ENCODE measurements at regions not wholly inside any gene's neighbourhood (a gene's known extent, or its start where the extent isn't known, plus 50 kb on each side); places are given as distances from the start of the nearest gene placed in this dataset.
A peak's percentile ranks its signal among the peaks of the same experiment; 100 is the strongest.

DNA sequence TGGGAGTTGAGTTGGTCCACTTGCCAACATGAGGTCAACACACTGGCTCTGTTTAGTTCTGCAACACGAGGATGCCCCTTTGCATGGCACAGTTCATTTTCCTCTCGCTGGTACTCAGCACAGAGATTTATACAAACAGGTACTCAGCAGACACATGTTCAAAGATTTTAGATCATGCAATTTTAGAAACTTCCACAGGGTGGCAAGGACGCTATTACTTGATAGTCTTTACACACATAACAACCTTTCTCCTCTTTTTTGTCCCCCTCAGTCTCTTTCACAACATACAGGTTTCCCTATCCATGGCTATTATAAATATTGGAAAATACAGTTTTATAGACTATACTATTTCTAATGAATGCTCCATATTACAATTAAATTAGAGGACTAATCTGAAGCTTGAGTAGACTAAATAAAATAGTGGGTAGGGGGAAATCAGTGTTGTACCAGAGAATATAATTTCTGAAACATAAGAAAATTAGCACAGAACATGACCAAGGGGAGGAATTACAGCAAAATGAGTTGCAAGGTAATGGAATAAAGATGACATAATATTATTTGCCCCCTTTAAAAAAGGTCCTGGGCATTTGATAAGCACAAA, 331.8 kb upstream of the BTBD3 start:
- H3K4me2 ChIP-seq, result no peak overlapping the region
- H4K20me1 ChIP-seq (ENCODE audit: low read depth), result no peaks in the 10 kb centered on the region
- no peaks in the 10 kb centered on the region for H3F3A ChIP-seq (ENCODE audit: low read depth)
- Mint-ChIP-seq H3K9me3 (peaks cover 4% of the 10 kb centered on the region), H3K36me3 (no peaks in the 10 kb centered on the region), H3K27me3 (ENCODE audit: insufficient read depth, low read depth) (peaks cover 2% of the 10 kb centered on the region), H3K4me1 (no peaks in the 10 kb centered on the region), H3K4me3 (no peak overlapping the region), H3K27ac (no peak overlapping the region)
- DNase-seq (ENCODE audit: low spot score), result peak; percentile 32
- H3K27me3 ChIP-seq, result no peaks in the 10 kb centered on the region
- no peak overlapping the region for H2AFZ ChIP-seq (replicated peaks)
- no peaks in the 10 kb centered on the region for H3K79me2 ChIP-seq (ENCODE audit: low read depth)
- H3K36me3 ChIP-seq, result no peaks in the 10 kb centered on the region
- no peaks in the 10 kb centered on the region for H3K4me1 ChIP-seq
- no peak overlapping the region for H3K27ac ChIP-seq
- no peak overlapping the region for H3K9ac ChIP-seq
- no peak overlapping the region for H3K4me3 ChIP-seq
- TF ChIP-seq, protein P1, sequence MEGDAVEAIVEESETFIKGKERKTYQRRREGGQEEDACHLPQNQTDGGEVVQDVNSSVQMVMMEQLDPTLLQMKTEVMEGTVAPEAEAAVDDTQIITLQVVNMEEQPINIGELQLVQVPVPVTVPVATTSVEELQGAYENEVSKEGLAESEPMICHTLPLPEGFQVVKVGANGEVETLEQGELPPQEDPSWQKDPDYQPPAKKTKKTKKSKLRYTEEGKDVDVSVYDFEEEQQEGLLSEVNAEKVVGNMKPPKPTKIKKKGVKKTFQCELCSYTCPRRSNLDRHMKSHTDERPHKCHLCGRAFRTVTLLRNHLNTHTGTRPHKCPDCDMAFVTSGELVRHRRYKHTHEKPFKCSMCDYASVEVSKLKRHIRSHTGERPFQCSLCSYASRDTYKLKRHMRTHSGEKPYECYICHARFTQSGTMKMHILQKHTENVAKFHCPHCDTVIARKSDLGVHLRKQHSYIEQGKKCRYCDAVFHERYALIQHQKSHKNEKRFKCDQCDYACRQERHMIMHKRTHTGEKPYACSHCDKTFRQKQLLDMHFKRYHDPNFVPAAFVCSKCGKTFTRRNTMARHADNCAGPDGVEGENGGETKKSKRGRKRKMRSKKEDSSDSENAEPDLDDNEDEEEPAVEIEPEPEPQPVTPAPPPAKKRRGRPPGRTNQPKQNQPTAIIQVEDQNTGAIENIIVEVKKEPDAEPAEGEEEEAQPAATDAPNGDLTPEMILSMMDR (IDR thresholded peaks at IDR 0.05), result peak; percentile 49
- TF ChIP-seq EZH2 (IDR thresholded peaks at IDR 0.05), result no peak
- H3K9me3 ChIP-seq (ENCODE audit: low read depth), result no peaks in the 10 kb centered on the region

DNA sequence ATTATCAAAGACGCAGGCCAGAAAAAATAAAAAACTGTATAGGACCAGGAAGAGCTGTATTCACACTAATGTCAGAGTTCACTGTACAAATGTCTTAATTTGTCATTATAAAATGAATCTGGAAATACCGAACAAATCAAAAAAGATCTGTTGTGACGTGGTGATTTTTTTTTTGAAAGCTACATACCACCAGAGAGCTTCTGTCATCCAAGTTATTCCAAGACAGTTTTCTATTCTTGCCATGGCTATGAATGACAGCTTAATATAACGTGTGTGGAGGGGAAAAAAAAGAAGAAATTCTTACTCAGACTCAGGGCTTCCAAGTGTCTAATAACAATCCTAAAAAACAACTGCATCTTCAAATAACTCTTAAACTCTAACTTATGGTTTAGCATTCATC, 328.8 kb upstream of the BTBD3 start:
- Mint-ChIP-seq H3K36me3 (no peaks in the 10 kb centered on the region), H3K4me3 (no peak overlapping the region), H3K27me3 (ENCODE audit: insufficient read depth, low read depth) (no peaks in the 10 kb centered on the region), H3K9me3 (peaks cover 10% of the 10 kb centered on the region), H3K4me1 (no peaks in the 10 kb centered on the region), H3K27ac (no peak overlapping the region)
- Histone ChIP-seq H3K4me3 (no peak overlapping the region), H3K9ac (no peak overlapping the region), H3K9me3 (ENCODE audit: low read depth) (no peaks in the 10 kb centered on the region), H3K4me2 (no peak overlapping the region), H3K79me2 (ENCODE audit: low read depth) (no peaks in the 10 kb centered on the region), H3K36me3 (no peaks in the 10 kb centered on the region), H3K27me3 (no peaks in the 10 kb centered on the region), H3F3A (ENCODE audit: low read depth) (no peaks in the 10 kb centered on the region), H3K4me1 (no peaks in the 10 kb centered on the region), H4K20me1 (ENCODE audit: low read depth) (no peaks in the 10 kb centered on the region), H2AFZ (replicated peaks) (no peak overlapping the region), H3K27ac (no peak overlapping the region)
- no peak for DNase-seq (ENCODE audit: low spot score)
- TF ChIP-seq, protein P1 (IDR thresholded peaks at IDR 0.05), result no peak
- TF ChIP-seq EZH2phosphoT487 (IDR thresholded peaks at IDR 0.05) (no peak), EZH2 (IDR thresholded peaks at IDR 0.05) (no peak)

DNA sequence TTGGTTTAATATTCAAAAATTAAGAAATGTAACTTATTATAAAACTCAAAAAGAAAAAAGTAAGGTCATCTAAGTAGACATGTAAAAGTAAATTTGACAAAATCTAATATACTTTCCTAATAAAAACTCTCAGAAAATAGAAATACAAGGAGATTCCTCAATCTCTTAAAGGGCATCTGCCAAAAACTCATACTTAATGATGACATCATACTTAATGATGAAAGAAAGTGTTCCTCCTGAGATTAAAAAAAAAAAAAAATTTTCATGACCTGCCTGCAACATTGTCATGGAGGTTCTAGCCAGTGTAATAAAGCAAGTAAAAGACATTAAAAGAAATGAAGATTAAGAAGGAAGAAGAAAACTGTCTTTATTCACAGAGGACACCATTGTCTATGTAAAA, 325.7 kb upstream of the BTBD3 start:
- Mint-ChIP-seq H3K27ac (no peak overlapping the region), H3K36me3 (no peaks in the 10 kb centered on the region), H3K9me3 (peaks cover 10% of the 10 kb centered on the region), H3K27me3 (ENCODE audit: insufficient read depth, low read depth) (peaks cover 3% of the 10 kb centered on the region), H3K4me3 (no peak overlapping the region), H3K4me1 (no peaks in the 10 kb centered on the region)
- Histone ChIP-seq H3K4me2 (no peak overlapping the region), H3F3A (ENCODE audit: low read depth) (no peaks in the 10 kb centered on the region), H4K20me1 (ENCODE audit: low read depth) (no peaks in the 10 kb centered on the region), H3K27me3 (no peaks in the 10 kb centered on the region), H3K36me3 (no peaks in the 10 kb centered on the region), H3K79me2 (ENCODE audit: low read depth) (no peaks in the 10 kb centered on the region), H3K9me3 (ENCODE audit: low read depth) (no peaks in the 10 kb centered on the region), H3K27ac (no peak overlapping the region), H3K9ac (no peak overlapping the region), H3K4me1 (no peaks in the 10 kb centered on the region), H2AFZ (replicated peaks) (no peak overlapping the region), H3K4me3 (no peak overlapping the region)
- TF ChIP-seq EZH2phosphoT487 (IDR thresholded peaks at IDR 0.05), result no peak
- TF ChIP-seq, protein P1 (IDR thresholded peaks at IDR 0.05), result no peak
- TF ChIP-seq EZH2 (IDR thresholded peaks at IDR 0.05), result no peak
- no peak for DNase-seq (ENCODE audit: low spot score)
